RWPE1 (cell line): ENCODE measurements at regions not wholly inside any gene's neighbourhood (a gene's known extent, or its start where the extent isn't known, plus 50 kb on each side); places are given as distances from the start of the nearest gene placed in this dataset.

Source experiments
- CTCF ChIA-PET: fragments of 350-600 bp; sonication (Branson Sonifier 250); formaldehyde crosslinking; extraction: SDS; loops from one replicate; lab custom pipeline; 2021; lab: Yijun Ruan, JAX
- POLR2A ChIA-PET: fragments of 400-600 bp; formaldehyde crosslinking; extraction: SDS; loops from one replicate; lab custom pipeline; 2020; ENCODE audit warnings: antibody characterized with exemption; ENCODE audit not compliant: low non-redundant PET; lab: Yijun Ruan, JAX
- DNase-seq: peaks from one replicate; pipeline ENCODE4 v3.0.0; 2012; ENCODE audit warnings: low spot score
- H3K27ac ChIP-seq: fragments of 450-650 bp; 2 replicates; pipeline ENCODE4 v1.5.1; 2017
- TF ChIP-seq, protein P1 (sequence below): fragments of 450-650 bp; conservative IDR thresholded peaks from 2 replicates; pipeline ENCODE4 v1.5.1; 2017; ENCODE audit warnings: low read depth, mild to moderate bottlenecking

DNA sequence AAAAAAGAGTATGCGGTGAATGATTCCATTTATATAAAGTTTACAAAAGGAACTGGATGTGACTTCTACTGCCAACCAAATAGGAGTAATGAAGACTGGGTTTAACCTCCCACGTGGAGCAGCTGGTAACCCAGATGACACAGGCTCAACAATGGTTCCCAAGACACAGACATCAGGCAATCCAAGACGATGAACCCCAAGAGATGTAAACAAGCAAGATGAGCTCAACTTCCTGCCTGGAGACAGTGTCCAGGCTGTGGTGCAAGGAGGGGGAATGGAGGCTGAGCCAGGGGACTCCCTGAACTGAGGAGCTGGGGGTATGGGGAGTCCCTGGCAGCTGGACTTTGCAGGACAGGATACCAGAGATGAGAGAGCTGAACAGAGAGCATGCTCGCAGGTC lies 104.7 kb downstream of the LITAF start:
- DNase-seq = no peak
- TF ChIP-seq, protein P1, sequence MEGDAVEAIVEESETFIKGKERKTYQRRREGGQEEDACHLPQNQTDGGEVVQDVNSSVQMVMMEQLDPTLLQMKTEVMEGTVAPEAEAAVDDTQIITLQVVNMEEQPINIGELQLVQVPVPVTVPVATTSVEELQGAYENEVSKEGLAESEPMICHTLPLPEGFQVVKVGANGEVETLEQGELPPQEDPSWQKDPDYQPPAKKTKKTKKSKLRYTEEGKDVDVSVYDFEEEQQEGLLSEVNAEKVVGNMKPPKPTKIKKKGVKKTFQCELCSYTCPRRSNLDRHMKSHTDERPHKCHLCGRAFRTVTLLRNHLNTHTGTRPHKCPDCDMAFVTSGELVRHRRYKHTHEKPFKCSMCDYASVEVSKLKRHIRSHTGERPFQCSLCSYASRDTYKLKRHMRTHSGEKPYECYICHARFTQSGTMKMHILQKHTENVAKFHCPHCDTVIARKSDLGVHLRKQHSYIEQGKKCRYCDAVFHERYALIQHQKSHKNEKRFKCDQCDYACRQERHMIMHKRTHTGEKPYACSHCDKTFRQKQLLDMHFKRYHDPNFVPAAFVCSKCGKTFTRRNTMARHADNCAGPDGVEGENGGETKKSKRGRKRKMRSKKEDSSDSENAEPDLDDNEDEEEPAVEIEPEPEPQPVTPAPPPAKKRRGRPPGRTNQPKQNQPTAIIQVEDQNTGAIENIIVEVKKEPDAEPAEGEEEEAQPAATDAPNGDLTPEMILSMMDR = no peak
- no peak overlapping the region for H3K27ac ChIP-seq
- ChIA-PET CTCF (no interaction called here), POLR2A (interaction anchor here (0.5 kb wide), 1 partner anchor 16 kb away, joined by 4 read pairs; no protein-coding TSS in a partner anchor)

DNA sequence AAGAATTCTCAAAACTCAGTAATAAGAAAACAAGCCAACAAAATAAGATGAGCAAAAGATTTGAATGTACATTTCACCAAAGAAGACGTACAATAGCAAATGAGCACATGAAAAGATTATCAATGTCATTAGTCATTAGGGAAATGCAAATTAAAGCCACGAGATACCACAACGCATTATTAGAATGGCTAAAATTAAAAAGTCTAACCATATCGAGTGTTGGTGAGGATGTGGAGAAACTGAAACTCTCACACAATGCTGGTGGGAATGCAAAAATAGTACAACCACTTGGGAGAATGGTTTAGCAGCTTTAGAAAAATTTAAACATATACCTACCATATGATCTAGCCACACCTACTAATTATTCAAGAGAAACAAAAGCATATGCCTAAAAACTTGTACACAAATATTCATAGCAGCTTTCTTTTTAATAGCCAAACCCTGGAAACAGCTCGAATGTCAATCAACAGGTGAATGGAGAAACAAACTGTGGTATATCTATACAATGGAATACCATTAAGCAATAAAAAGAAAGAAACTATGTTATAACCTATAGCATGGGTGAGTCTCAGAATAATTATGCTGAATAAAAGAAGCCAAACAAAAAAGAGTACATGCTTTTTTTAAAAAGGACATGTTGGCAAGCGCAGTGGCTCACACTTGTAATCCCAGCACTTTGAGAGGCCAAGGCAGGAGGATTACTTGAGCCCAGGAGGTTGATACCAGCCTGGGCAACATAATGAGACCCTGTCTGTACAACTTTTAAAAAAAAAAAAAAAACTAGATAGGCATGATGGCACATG lies 103.6 kb downstream of the LITAF start:
- CTCF ChIA-PET = no interaction called here
- TF ChIP-seq, protein P1 = no peak

DNA sequence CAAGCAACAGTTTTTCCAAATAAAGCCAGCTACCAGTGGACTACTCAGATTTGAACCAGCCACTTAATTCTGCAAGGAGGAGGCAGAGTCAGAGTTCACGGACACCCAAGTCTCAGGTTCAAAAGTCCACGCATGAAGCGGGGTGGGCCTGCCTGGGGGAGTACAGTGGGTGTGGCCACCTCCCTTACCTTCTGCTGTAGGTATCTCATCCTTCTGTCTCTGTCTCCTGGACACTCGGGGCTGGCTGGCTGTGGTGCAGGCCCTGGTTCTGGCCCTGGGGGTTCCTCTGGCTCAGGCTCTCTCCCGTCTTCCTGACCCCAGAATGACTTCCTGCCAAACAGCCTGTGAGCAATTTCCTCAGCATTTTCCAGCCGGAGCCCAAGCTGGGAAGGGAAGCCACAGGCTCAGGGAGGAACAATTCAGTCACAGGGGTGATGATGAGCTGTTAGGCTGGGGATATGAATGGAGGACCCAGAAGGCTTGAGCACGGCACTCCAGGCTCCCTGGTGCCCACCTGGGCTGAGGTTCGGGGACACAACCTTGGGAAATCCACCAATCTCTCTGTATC lies 101.9 kb downstream of the LITAF start:
- TF ChIP-seq, protein P1 = no peak
- ChIA-PET POLR2A (interaction anchor here (0.6 kb wide), 1 partner anchor 55 kb away, joined by 6 read pairs; no protein-coding TSS in a partner anchor), CTCF (no interaction called here)
- no peak overlapping the region for H3K27ac ChIP-seq
- DNase-seq = no peak

More for the DNA sequence above, 103.6 kb downstream of the LITAF start:
- DNase-seq = no peak
- POLR2A ChIA-PET = no interaction called here
- H3K27ac ChIP-seq = no peak overlapping the region

DNA sequence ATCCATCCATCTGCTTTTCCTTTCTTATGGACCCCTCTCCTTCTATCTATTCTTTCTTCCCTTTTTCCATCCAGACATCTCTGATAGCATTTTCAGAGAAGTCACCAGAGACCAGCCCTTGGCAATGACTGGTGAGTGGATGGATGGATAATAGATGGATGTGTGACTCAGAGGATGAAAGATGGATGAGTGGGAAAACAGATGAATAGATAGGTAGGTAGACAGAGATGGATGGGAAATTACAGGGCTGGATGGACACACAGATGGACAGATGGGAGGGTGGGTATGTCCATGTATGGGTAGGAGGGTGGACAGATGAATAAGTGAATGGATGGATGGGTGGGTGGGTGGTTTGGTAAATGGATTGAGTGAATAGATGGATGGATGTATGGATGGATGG lies 101.0 kb downstream of the LITAF start:
- ChIA-PET CTCF (no interaction called here), POLR2A (no interaction called here)
- no peak for DNase-seq
- TF ChIP-seq, protein P1 = no peak
- H3K27ac ChIP-seq = no peak overlapping the region

DNA sequence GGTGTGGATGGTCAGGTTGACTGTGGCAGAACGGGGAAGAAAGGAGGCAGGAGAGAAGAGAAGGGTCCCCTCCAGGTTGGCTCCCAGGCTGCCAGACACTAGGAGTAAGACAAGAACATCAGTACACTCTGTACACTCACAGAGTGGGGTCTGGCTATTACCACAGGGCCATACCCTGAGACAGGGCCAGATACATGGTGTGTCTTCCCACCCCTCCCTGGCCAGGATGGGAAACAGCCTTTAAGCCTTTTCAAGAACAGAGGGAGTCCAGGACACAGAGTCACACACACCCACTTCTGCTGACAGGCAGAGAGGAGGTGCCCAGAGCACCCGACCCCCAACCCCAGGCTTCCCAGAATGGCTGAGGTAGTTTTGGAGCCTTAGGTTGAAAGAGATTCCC lies 99.4 kb downstream of the LITAF start:
- TF ChIP-seq, protein P1 = no peak
- POLR2A ChIA-PET = no interaction called here

DNA sequence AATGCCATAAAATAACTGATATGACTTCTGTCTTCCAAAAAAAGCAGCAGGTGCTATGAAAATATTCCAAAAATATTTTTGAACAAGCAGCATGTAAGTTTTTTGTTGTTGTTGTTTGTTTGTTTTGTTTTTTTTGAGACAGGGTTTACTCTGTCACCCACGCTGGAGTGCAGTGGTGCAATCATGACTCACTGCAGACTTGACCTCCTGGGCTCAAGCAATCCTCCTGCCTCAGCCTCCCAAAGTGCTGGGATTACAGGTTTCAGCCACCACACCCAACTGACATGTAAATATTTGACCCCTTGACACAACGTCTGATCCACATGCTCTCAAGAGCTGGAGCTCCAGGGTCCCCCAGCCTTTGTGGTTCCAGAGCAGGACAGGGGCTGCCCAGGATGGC lies 98.4 kb downstream of the LITAF start:
- ChIA-PET CTCF (no interaction called here), POLR2A (no interaction called here)
- H3K27ac ChIP-seq = no peak overlapping the region
- TF ChIP-seq, protein P1 = no peak
- no peak for DNase-seq

More for the DNA sequence above, 99.4 kb downstream of the LITAF start:
- H3K27ac ChIP-seq = no peak overlapping the region
- DNase-seq = no peak
- CTCF ChIA-PET = no interaction called here
